Upper lobe of left lung (tissue), 6 donors: ENCODE measurements at regions not wholly inside any gene's neighbourhood (a gene's known extent, or its start where the extent isn't known, plus 50 kb on each side); places are given as distances from the start of the nearest gene placed in this dataset.

ENCODE experiments used
- ATAC-seq, 2 donors: fragments of 200-7000 bp; cut with Tn5 transposase; one replicate each; pipeline ENCODE4 v1.9.1; 2022; ENCODE audit warnings: mild to moderate bottlenecking in 2 of 2, moderate library complexity in 2 of 2; ENCODE audit not compliant: low FRiP score in 2 of 2
- DNase-seq, 2 donors: peaks; one replicate each; pipeline ENCODE4 v3.0.0-alpha.2; 2019 to 2020
- H3K27ac ChIP-seq, 4 donors: fragments of 200-600 bp; sonication (generic); one replicate each; pipeline ENCODE4 v1.5.1; 2016 to 2019
- H3K27me3 ChIP-seq, 4 donors: fragments of 200-600 bp; sonication (generic); one replicate each; pipeline ENCODE4 v1.5.1; 2017 to 2019
- H3K36me3 ChIP-seq, 4 donors: fragments of 200-600 bp; sonication (generic); one replicate each; pipeline ENCODE4 v1.5.1; 2016 to 2019
- H3K4me1 ChIP-seq, 4 donors: fragments of 200-600 bp; sonication (generic); one replicate each; pipeline ENCODE4 v1.5.1; 2018 to 2019
- H3K4me3 ChIP-seq, 4 donors: fragments of 200-600 bp; sonication (generic); one replicate each; pipeline ENCODE4 v1.5.1; 2017 to 2019; ENCODE audit warnings: mild to moderate bottlenecking in 2 of 4, moderate library complexity in 1 of 4
- H3K9me3 ChIP-seq, 4 donors: fragments of 200-600 bp; sonication (generic); one replicate each; pipeline ENCODE4 v1.5.1; 2018 to 2019
- CTCF ChIP-seq, 6 experiments: fragments of 450-650 bp in 4 of 6; fragments of 200-600 bp in 2 of 6; sonication (generic) in 2 of 6; IDR thresholded peaks; one replicate each; pipeline ENCODE4 v1.5.1; 2016 to 2019; ENCODE audit warnings: antibody characterized with exemption in 6 of 6
- EP300 ChIP-seq, 4 donors: sonication (generic); formaldehyde crosslinking; IDR thresholded peaks; one replicate each; pipeline ENCODE4 v1.5.1; 2017; ENCODE audit warnings: antibody characterized with exemption in 4 of 4, control low read depth in 2 of 4
- POLR2A ChIP-seq, 4 donors: fragments of 450-650 bp; IDR thresholded peaks; one replicate each; pipeline ENCODE4 v1.5.1; 2016 to 2017; ENCODE audit warnings: antibody characterized with exemption in 4 of 4, mild to moderate bottlenecking in 2 of 4
- POLR2AphosphoS5 ChIP-seq, 2 donors: sonication (generic); formaldehyde crosslinking; IDR thresholded peaks; one replicate each; pipeline ENCODE4 v1.5.1; 2017; ENCODE audit warnings: antibody characterized with exemption in 2 of 2
- WGBS, 2 donors: methylation state at CpG; one replicate each; pipeline ENCODE4 v1.1.5; 2017 to 2018; 5-methylcytosine and 5-hydroxymethylcytosine counted together
- donor health status: DM: no; HTN: no; CAD: no; lungs with moderate emphysema.
- donor health status: DM: no; HTN: yes; CAD: no; lungs with severe emphysema.

GRCh38 chr9:29220596-29221251, 1647.4 kb upstream of the C9orf72 start:
- 28 to 35% methylated on average over 2 of the region's 2 CpGs for WGBS, 2 donors
- no peak overlapping the region for H3K27ac ChIP-seq
- H3K4me3 ChIP-seq = no peak overlapping the region
- no peaks in the 10 kb centered on the region for H3K27me3 ChIP-seq
- DNase-seq = no peak
- no peaks in the 10 kb centered on the region for H3K9me3 ChIP-seq
- TF ChIP-seq CTCF (IDR thresholded peaks at IDR 0.05) (no peak), POLR2AphosphoS5 (IDR thresholded peaks at IDR 0.05) (no peak), POLR2A (IDR thresholded peaks at IDR 0.05) (no peak), EP300 (IDR thresholded peaks at IDR 0.05) (no peak)
- H3K36me3 ChIP-seq = no peaks in the 10 kb centered on the region
- no peak for ATAC-seq
- no peaks in the 10 kb centered on the region for H3K4me1 ChIP-seq

GRCh38 chr9:29228558-29228957, 1655.3 kb upstream of the C9orf72 start:
- ATAC-seq = no peak
- Histone ChIP-seq H3K4me3 (no peak overlapping the region), H3K27ac (no peak overlapping the region), H3K36me3 (no peaks in the 10 kb centered on the region), H3K27me3 (no peaks in the 10 kb centered on the region), H3K9me3 (no peaks in the 10 kb centered on the region), H3K4me1 (no peaks in the 10 kb centered on the region)
- DNase-seq = no peak
- WGBS, 2 donors = 67 to 80% methylated on average over 2 of the region's 2 CpGs
- TF ChIP-seq EP300 (IDR thresholded peaks at IDR 0.05) = no peak
- TF ChIP-seq POLR2AphosphoS5 (IDR thresholded peaks at IDR 0.05) = no peak
- no peak for TF ChIP-seq POLR2A (IDR thresholded peaks at IDR 0.05)
- TF ChIP-seq CTCF (IDR thresholded peaks at IDR 0.05) = no peak

GRCh38 chr9:29230931-29231330, 1657.7 kb upstream of the C9orf72 start:
- H3K4me1 ChIP-seq = no peaks in the 10 kb centered on the region
- no peak overlapping the region for H3K4me3 ChIP-seq
- ATAC-seq = no peak
- DNase-seq = no peak
- WGBS, 2 donors = 48 to 63% methylated on average over 2 of the region's 2 CpGs
- no peak for TF ChIP-seq CTCF (IDR thresholded peaks at IDR 0.05)
- no peaks in the 10 kb centered on the region for H3K9me3 ChIP-seq
- no peaks in the 10 kb centered on the region for H3K27me3 ChIP-seq
- H3K36me3 ChIP-seq = no peaks in the 10 kb centered on the region
- no peak overlapping the region for H3K27ac ChIP-seq

- no peak overlapping the region for H3K27ac ChIP-seq
- H3K9me3 ChIP-seq = no peaks in the 10 kb centered on the region
- no peaks in the 10 kb centered on the region for H3K4me1 ChIP-seq
- TF ChIP-seq POLR2A (IDR thresholded peaks at IDR 0.05) (no peak), POLR2AphosphoS5 (IDR thresholded peaks at IDR 0.05) (no peak), CTCF (IDR thresholded peaks at IDR 0.05) (no peak), EP300 (IDR thresholded peaks at IDR 0.05) (no peak)
- DNase-seq (no peak), ATAC-seq (no peak)
- H3K4me3 ChIP-seq = no peak overlapping the region
- 88 to 91% methylated on average over 2 of the region's 2 CpGs for WGBS, 2 donors
- no peaks in the 10 kb centered on the region for H3K36me3 ChIP-seq
- H3K27me3 ChIP-seq = no peaks in the 10 kb centered on the region
Measured at GRCh38 chr9:29233193-29233592, 1659.9 kb upstream of the C9orf72 start.

- TF ChIP-seq POLR2AphosphoS5 (IDR thresholded peaks at IDR 0.05) = no peak
- no peak for TF ChIP-seq CTCF (IDR thresholded peaks at IDR 0.05)
- no peak for TF ChIP-seq POLR2A (IDR thresholded peaks at IDR 0.05)
- no peak for TF ChIP-seq EP300 (IDR thresholded peaks at IDR 0.05)
- Histone ChIP-seq H3K27me3 (no peaks in the 10 kb centered on the region), H3K36me3 (no peaks in the 10 kb centered on the region), H3K9me3 (no peaks in the 10 kb centered on the region), H3K4me1 (no peaks in the 10 kb centered on the region), H3K4me3 (no peak overlapping the region), H3K27ac (no peak overlapping the region)
- 72 to 92% methylated on average over 1 of the region's 1 CpG for WGBS, 2 donors
- ATAC-seq (no peak), DNase-seq (no peak)
Measured at GRCh38 chr9:29241320-29241719, 1668.0 kb upstream of the C9orf72 start.
